HG02943 (cell line): ENCODE measurements at regions not wholly inside any gene's neighbourhood (a gene's known extent, or its start where the extent isn't known, plus 50 kb on each side); places are given as distances from the start of the nearest gene placed in this dataset.
"Not testable (repeated sequence)": the region's sequence is repeated elsewhere in the genome, so short reads cannot be mapped to it uniquely, and the experiment has no call there.

Source experiments
- ATAC-seq: cut with Tn5 transposase; IDR thresholded peaks from one replicate; pipeline ENCODE4 v1.9.1; 2021; ENCODE audit warnings: mild to moderate bottlenecking, low read depth, moderate library complexity; ENCODE audit not compliant: unreplicated experiment

DNA sequence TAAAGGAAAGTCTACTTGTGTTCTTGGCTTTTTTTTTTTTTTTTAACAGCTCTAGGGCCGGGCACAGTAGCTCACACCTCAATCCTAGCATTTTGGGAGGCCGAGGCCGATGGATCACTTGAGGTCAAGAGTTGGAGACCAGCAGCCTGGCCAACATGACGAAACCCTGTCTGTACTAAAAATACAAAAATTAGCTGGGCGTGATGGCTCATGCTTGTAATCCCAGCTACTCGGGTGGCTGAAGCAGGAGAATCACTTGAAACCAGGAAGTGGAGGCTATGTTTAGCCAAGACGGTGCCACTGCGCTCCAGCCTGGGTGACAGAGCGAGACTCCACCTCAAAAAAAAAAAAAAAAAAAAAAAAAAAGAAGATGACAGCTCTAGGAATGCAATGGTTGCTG lies 169.9 kb downstream of the NEDD1 start:
- ATAC-seq = not testable (repeated sequence)

GRCh38 chr12:97082029-97082428 lies 175.0 kb downstream of the NEDD1 start:
- no peak for ATAC-seq

DNA sequence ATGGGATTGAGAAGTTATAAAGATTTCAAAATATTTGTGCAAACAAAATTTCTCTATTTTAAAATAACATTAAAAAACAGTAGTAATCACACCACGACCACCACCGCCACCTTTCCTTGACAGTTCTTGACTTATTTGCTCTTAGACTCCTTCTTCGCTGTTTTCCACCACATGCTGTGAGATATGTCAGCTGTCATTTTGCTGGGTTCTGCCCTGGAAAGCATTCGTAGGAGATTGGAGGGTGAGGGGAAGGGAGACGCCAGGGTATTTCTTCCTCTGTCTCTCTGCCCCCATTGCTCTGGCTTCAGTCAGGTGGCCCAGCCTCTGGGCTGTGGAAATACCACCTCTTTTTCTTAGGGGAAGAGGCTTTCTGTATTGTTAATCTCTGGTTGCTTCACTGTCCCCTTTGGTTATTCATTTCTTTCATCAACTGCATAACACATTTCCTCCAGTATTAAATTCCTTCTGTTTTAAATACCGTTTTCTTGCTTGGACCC lies 186.2 kb downstream of the NEDD1 start:
- ATAC-seq = no peak

DNA sequence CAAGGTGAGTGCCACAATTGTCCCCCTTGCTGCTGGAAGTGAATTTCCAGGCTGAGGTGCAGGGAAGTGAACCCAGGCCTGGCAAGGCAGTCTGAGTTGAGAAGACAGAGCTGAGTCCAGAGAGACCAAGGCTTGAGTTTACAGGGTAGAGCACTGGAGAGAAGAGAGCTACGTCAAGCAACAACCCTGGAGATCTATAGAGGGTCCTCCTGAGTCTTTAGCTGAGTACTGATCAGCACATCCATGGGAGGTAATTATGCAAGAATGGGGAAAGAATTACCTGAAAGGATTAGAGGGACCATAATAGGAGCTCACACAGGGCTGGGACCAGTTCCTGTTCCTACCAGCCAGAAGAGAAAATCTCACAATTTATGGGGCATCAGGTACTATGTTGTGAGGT lies 190.7 kb downstream of the NEDD1 start:
- no peak for ATAC-seq

GRCh38 chr12:97109441-97109840 lies 202.4 kb downstream of the NEDD1 start:
- ATAC-seq = no peak

GRCh38 chr12:97112136-97112535 lies 205.1 kb downstream of the NEDD1 start:
- no peak for ATAC-seq

DNA sequence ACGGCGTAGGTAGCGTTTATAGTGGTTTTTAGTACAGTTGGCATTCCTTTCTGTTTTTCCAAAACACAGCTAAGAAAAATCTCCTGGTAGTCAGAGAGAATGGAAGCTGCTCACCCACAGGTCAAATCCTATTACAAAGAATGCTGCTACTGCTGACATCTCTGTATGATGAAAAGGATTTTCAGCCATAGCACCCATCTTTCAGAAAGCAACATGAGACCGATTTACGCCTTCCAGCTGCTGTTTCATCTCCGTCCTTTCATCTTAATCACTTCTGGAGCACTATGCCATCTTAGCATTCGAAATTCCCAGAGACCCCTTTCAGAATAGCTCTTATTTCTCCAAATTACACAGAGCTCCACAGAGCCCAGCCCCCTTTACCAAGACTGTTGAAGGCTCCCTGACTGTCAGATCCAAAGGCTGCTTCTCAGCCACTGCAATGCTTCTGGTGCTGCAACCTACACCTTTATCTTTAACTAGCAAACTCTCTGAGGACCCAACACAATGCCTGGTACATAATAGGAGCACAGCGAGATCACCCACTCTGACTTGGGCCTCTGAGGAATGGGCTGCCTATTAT lies 211.8 kb downstream of the NEDD1 start:
- ATAC-seq = no peak

GRCh38 chr12:97127061-97127460 lies 220.0 kb downstream of the NEDD1 start:
- ATAC-seq = no peak

- ATAC-seq = no peak
Observed at GRCh38 chr12:97131220-97131981, 224.3 kb downstream of the NEDD1 start.

GRCh38 chr12:97132270-97132669 lies 225.2 kb downstream of the NEDD1 start:
- no peak for ATAC-seq

GRCh38 chr12:97134495-97134894 lies 227.4 kb downstream of the NEDD1 start:
- no peak for ATAC-seq

- ATAC-seq = no peak
Observed at GRCh38 chr12:97140355-97140754, 233.3 kb downstream of the NEDD1 start.

- no peak for ATAC-seq
Observed at GRCh38 chr12:97142737-97143410, 235.8 kb downstream of the NEDD1 start.

GRCh38 chr12:97148941-97149559 lies 242.0 kb downstream of the NEDD1 start:
- peak; percentile 93 for ATAC-seq

- no peak for ATAC-seq
Observed at GRCh38 chr12:97151481-97151880, 244.4 kb downstream of the NEDD1 start.

DNA sequence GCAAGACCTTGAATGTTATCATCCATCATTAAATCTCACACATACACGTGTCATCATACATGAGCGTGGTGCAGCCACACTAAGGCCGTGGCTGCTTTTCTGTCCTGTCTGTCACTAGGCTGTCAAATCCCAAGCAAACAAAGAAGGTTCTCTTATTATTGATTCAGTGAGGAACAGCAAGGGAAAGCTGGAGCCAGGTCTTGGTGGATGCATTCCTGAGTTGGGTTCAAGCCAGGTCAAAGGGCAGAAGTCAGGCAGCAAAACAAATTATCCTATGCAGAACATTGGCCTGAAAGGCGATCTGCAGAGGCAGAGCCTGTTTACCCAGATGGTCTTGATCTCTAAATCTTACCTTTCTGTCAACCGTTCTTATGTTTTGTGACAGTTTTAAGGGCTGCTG lies 252.3 kb downstream of the NEDD1 start:
- no peak for ATAC-seq

- ATAC-seq = no peak
Observed at GRCh38 chr12:97160277-97160676, 253.2 kb downstream of the NEDD1 start.

DNA sequence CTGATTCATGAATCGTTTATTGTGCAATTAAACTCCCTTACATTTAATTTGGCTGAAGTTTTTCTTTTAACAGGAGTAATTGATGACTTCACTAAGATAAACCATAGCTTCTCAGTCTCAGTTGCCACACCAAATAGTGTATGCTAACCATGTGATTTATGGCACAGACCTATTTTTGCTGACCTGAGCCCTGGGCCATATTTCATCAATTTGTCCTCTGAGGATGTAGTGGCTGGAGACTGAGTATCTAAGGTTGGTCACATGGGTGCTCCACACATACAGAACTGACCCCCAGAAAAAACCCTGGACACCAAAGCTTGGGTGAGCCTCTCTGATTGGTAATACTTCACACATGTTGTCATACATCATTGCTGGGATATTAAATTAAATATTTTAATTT lies 255.1 kb downstream of the NEDD1 start:
- no peak for ATAC-seq

GRCh38 chr12:97164936-97165335 lies 257.9 kb downstream of the NEDD1 start:
- ATAC-seq = no peak

- ATAC-seq = no peak
Observed at GRCh38 chr12:97167598-97167997, 260.5 kb downstream of the NEDD1 start.

GRCh38 chr12:97168804-97169203 lies 261.7 kb downstream of the NEDD1 start:
- no peak for ATAC-seq
